Endothelial cell (in vitro differentiated cells): ENCODE measurements at regions not wholly inside any gene's neighbourhood (a gene's known extent, or its start where the extent isn't known, plus 50 kb on each side); places are given as distances from the start of the nearest gene placed in this dataset.

Experiments used
- DNase-seq: peaks from one replicate; pipeline ENCODE4 v3.0.0; 2021; ENCODE audit warnings: low spot score
- H3K27ac Mint-ChIP-seq: one replicate; pipeline ENCODE4 v1.8.0; 2021; ENCODE audit warnings: mixed read lengths, inconsistent platforms; ENCODE audit not compliant: unreplicated experiment
- H3K27me3 Mint-ChIP-seq: one replicate; pipeline ENCODE4 v1.8.0; 2021; ENCODE audit warnings: mild to moderate bottlenecking, moderate library complexity, mixed read lengths, inconsistent platforms; ENCODE audit not compliant: unreplicated experiment
- H3K36me3 Mint-ChIP-seq: one replicate; pipeline ENCODE4 v1.8.0; 2021; ENCODE audit warnings: mild to moderate bottlenecking, low read depth, mixed read lengths, inconsistent platforms; ENCODE audit not compliant: unreplicated experiment
- H3K4me1 Mint-ChIP-seq: one replicate; pipeline ENCODE4 v1.8.0; 2021; ENCODE audit warnings: mild to moderate bottlenecking, mixed read lengths, inconsistent platforms; ENCODE audit not compliant: unreplicated experiment
- H3K4me3 Mint-ChIP-seq: one replicate; pipeline ENCODE4 v1.8.0; 2021; ENCODE audit warnings: mild to moderate bottlenecking, mixed read lengths, inconsistent platforms; ENCODE audit not compliant: unreplicated experiment
- H3K9me3 Mint-ChIP-seq: one replicate; pipeline ENCODE4 v1.8.0; 2021; ENCODE audit warnings: mixed read lengths, inconsistent platforms; ENCODE audit not compliant: unreplicated experiment
- CTCF ChIP-seq: fragments of 200-600 bp; sonication (generic); IDR thresholded peaks from one replicate; pipeline ENCODE4 v1.5.0; 2021; ENCODE audit warnings: antibody characterized with exemption; ENCODE audit not compliant: unreplicated experiment

GRCh38 chr13:85710545-85710944, 88.7 kb downstream of the SLITRK6 start:
- no peak overlapping the region for H3K4me3 Mint-ChIP-seq
- no peak for TF ChIP-seq CTCF
- no peaks in the 10 kb centered on the region for H3K4me1 Mint-ChIP-seq
- no peak overlapping the region for H3K27ac Mint-ChIP-seq
- no peaks in the 10 kb centered on the region for H3K36me3 Mint-ChIP-seq
- H3K9me3 Mint-ChIP-seq = no peaks in the 10 kb centered on the region
- no peaks in the 10 kb centered on the region for H3K27me3 Mint-ChIP-seq
- DNase-seq = no peak

GRCh38 chr13:85709721-85710120, 89.5 kb downstream of the SLITRK6 start:
- no peaks in the 10 kb centered on the region for H3K9me3 Mint-ChIP-seq
- H3K27me3 Mint-ChIP-seq = no peaks in the 10 kb centered on the region
- no peak for TF ChIP-seq CTCF
- no peaks in the 10 kb centered on the region for H3K4me1 Mint-ChIP-seq
- no peaks in the 10 kb centered on the region for H3K36me3 Mint-ChIP-seq
- H3K27ac Mint-ChIP-seq = no peak overlapping the region
- no peak for DNase-seq
- no peak overlapping the region for H3K4me3 Mint-ChIP-seq

GRCh38 chr13:85709072-85709471, 90.1 kb downstream of the SLITRK6 start:
- Mint-ChIP-seq H3K9me3 (no peaks in the 10 kb centered on the region), H3K27me3 (no peaks in the 10 kb centered on the region), H3K36me3 (no peaks in the 10 kb centered on the region), H3K27ac (no peak overlapping the region), H3K4me1 (no peaks in the 10 kb centered on the region), H3K4me3 (no peak overlapping the region)
- DNase-seq = no peak
- TF ChIP-seq CTCF = no peak

GRCh38 chr13:85700906-85701305, 98.3 kb downstream of the SLITRK6 start:
- DNase-seq = no peak
- no peak overlapping the region for H3K27ac Mint-ChIP-seq
- no peaks in the 10 kb centered on the region for H3K4me1 Mint-ChIP-seq
- TF ChIP-seq CTCF = no peak
- peaks cover 4% of the 10 kb centered on the region for H3K9me3 Mint-ChIP-seq
- peaks cover 2% of the 10 kb centered on the region for H3K27me3 Mint-ChIP-seq
- H3K36me3 Mint-ChIP-seq = peaks cover 9% of the 10 kb centered on the region
- H3K4me3 Mint-ChIP-seq = no peak overlapping the region

GRCh38 chr13:85698256-85698655, 101.0 kb downstream of the SLITRK6 start:
- no peak for DNase-seq
- Mint-ChIP-seq H3K27ac (no peak overlapping the region), H3K4me1 (no peaks in the 10 kb centered on the region), H3K36me3 (peaks cover 9% of the 10 kb centered on the region), H3K9me3 (peaks cover 4% of the 10 kb centered on the region), H3K27me3 (peaks cover 2% of the 10 kb centered on the region), H3K4me3 (no peak overlapping the region)
- no peak for TF ChIP-seq CTCF
